T-helper 1 cell treated with Interleukin-12 subunit alpha and Interleukin-12 subunit beta and Interleukin-4 antibody, amounts not matched to agents 30 μg/mL and 1 μg/mL, for 36 hours (primary cell): ENCODE measurements at regions not wholly inside any gene's neighbourhood (a gene's known extent, or its start where the extent isn't known, plus 50 kb on each side); places are given as distances from the start of the nearest gene placed in this dataset.
"Not testable (repeated sequence)": the region's sequence is repeated elsewhere in the genome, so short reads cannot be mapped to it uniquely, and the experiment has no call there.

Experiments used
- H3K27ac Mint-ChIP-seq: one replicate; pipeline ENCODE4 v1.8.0; 2021; ENCODE audit warnings: mild to moderate bottlenecking, mixed read lengths
- H3K27me3 Mint-ChIP-seq: one replicate; pipeline ENCODE4 v1.8.0; 2021; ENCODE audit warnings: low read depth, mixed read lengths
- H3K36me3 Mint-ChIP-seq: one replicate; pipeline ENCODE4 v1.8.0; 2021; ENCODE audit warnings: low read depth, mixed read lengths
- H3K4me1 Mint-ChIP-seq: one replicate; pipeline ENCODE4 v1.8.0; 2021; ENCODE audit warnings: low read depth, mixed read lengths
- H3K4me3 Mint-ChIP-seq: one replicate; pipeline ENCODE4 v1.8.0; 2021; ENCODE audit warnings: mild to moderate bottlenecking, moderate library complexity, mixed read lengths
- H3K9me3 Mint-ChIP-seq: one replicate; pipeline ENCODE4 v1.8.0; 2021; ENCODE audit warnings: mixed read lengths

- Mint-ChIP-seq H3K9me3 (peaks cover 16% of the 10 kb centered on the region), H3K27ac (no peak overlapping the region), H3K4me3 (no peak overlapping the region), H3K27me3 (peaks cover 5% of the 10 kb centered on the region), H3K4me1 (no peaks in the 10 kb centered on the region), H3K36me3 (peaks cover 8% of the 10 kb centered on the region)
Measured at GRCh38 chr20:30811885-30812671, 445.4 kb upstream of the DEFB115 start.

- Mint-ChIP-seq H3K27ac (no peak overlapping the region), H3K4me3 (no peak overlapping the region), H3K36me3 (peaks cover 8% of the 10 kb centered on the region), H3K9me3 (peaks cover 16% of the 10 kb centered on the region), H3K4me1 (no peaks in the 10 kb centered on the region), H3K27me3 (peaks cover 5% of the 10 kb centered on the region)
Measured at GRCh38 chr20:30812739-30813411, 444.6 kb upstream of the DEFB115 start.

- not testable (repeated sequence) for H3K36me3 Mint-ChIP-seq, H3K4me1 Mint-ChIP-seq, H3K4me3 Mint-ChIP-seq, H3K27ac Mint-ChIP-seq, H3K27me3 Mint-ChIP-seq
- H3K9me3 Mint-ChIP-seq: peaks cover 16% of the 10 kb centered on the region
Measured at GRCh38 chr20:30813412-30814311, 443.8 kb upstream of the DEFB115 start.

- not testable (repeated sequence) for H3K36me3 Mint-ChIP-seq, H3K4me1 Mint-ChIP-seq, H3K27ac Mint-ChIP-seq, H3K4me3 Mint-ChIP-seq, H3K27me3 Mint-ChIP-seq
- H3K9me3 Mint-ChIP-seq: peaks cover 16% of the 10 kb centered on the region
Measured at GRCh38 chr20:30814312-30814639, 443.2 kb upstream of the DEFB115 start.

GRCh38 chr20:30815027-30815576 lies 442.4 kb upstream of the DEFB115 start:
- not testable (repeated sequence) for H3K36me3 Mint-ChIP-seq, H3K27ac Mint-ChIP-seq

GRCh38 chr20:30815577-30816181 lies 441.8 kb upstream of the DEFB115 start:
- peaks cover 16% of the 10 kb centered on the region for H3K9me3 Mint-ChIP-seq
- H3K36me3 Mint-ChIP-seq: peaks cover 8% of the 10 kb centered on the region
- H3K27ac Mint-ChIP-seq: no peak overlapping the region
- peaks cover 5% of the 10 kb centered on the region for H3K27me3 Mint-ChIP-seq
- no peak overlapping the region for H3K4me3 Mint-ChIP-seq
- H3K4me1 Mint-ChIP-seq: no peaks in the 10 kb centered on the region

More at GRCh38 chr20:30815027-30815576, 442.4 kb upstream of the DEFB115 start:
- H3K4me3 Mint-ChIP-seq, H3K27me3 Mint-ChIP-seq, H3K4me1 Mint-ChIP-seq: not testable (repeated sequence)
- H3K9me3 Mint-ChIP-seq: peaks cover 16% of the 10 kb centered on the region

- no peaks in the 10 kb centered on the region for H3K4me1 Mint-ChIP-seq
- H3K27me3 Mint-ChIP-seq: peaks cover 5% of the 10 kb centered on the region
Measured at GRCh38 chr20:30816182-30816645, 441.2 kb upstream of the DEFB115 start.

GRCh38 chr20:30821615-30822014 lies 435.8 kb upstream of the DEFB115 start:
- not testable (repeated sequence) for H3K9me3 Mint-ChIP-seq, H3K4me1 Mint-ChIP-seq, H3K27ac Mint-ChIP-seq, H3K4me3 Mint-ChIP-seq, H3K36me3 Mint-ChIP-seq, H3K27me3 Mint-ChIP-seq

More at GRCh38 chr20:30816182-30816645, 441.2 kb upstream of the DEFB115 start:
- Mint-ChIP-seq H3K9me3 (peaks cover 16% of the 10 kb centered on the region), H3K27ac (no peak overlapping the region), H3K4me3 (no peak overlapping the region), H3K36me3 (peaks cover 8% of the 10 kb centered on the region)

- not testable (repeated sequence) for H3K27me3 Mint-ChIP-seq, H3K36me3 Mint-ChIP-seq, H3K27ac Mint-ChIP-seq, H3K4me3 Mint-ChIP-seq, H3K4me1 Mint-ChIP-seq
- peaks cover 26% of the 10 kb centered on the region for H3K9me3 Mint-ChIP-seq
Measured at GRCh38 chr20:30824666-30825065, 432.8 kb upstream of the DEFB115 start.

- H3K4me1 Mint-ChIP-seq, H3K27me3 Mint-ChIP-seq, H3K36me3 Mint-ChIP-seq, H3K4me3 Mint-ChIP-seq, H3K27ac Mint-ChIP-seq: not testable (repeated sequence)
- H3K9me3 Mint-ChIP-seq: peaks cover 21% of the 10 kb centered on the region
Measured at GRCh38 chr20:30845923-30846322, 411.5 kb upstream of the DEFB115 start.

GRCh38 chr20:30868271-30868670 lies 389.2 kb upstream of the DEFB115 start:
- H3K9me3 Mint-ChIP-seq: peaks cover 63% of the 10 kb centered on the region

GRCh38 chr20:30871127-30871526 lies 386.3 kb upstream of the DEFB115 start:
- H3K4me1 Mint-ChIP-seq: not testable (repeated sequence)

More at GRCh38 chr20:30868271-30868670, 389.2 kb upstream of the DEFB115 start:
- H3K27ac Mint-ChIP-seq, H3K27me3 Mint-ChIP-seq, H3K4me3 Mint-ChIP-seq, H3K4me1 Mint-ChIP-seq, H3K36me3 Mint-ChIP-seq: not testable (repeated sequence)

GRCh38 chr20:30872252-30872651 lies 385.2 kb upstream of the DEFB115 start:
- H3K27me3 Mint-ChIP-seq, H3K4me1 Mint-ChIP-seq, H3K4me3 Mint-ChIP-seq, H3K27ac Mint-ChIP-seq, H3K36me3 Mint-ChIP-seq: not testable (repeated sequence)
- H3K9me3 Mint-ChIP-seq: peaks cover 73% of the 10 kb centered on the region

More at GRCh38 chr20:30871127-30871526, 386.3 kb upstream of the DEFB115 start:
- H3K36me3 Mint-ChIP-seq, H3K27ac Mint-ChIP-seq, H3K27me3 Mint-ChIP-seq, H3K4me3 Mint-ChIP-seq: not testable (repeated sequence)
- H3K9me3 Mint-ChIP-seq: peaks cover 74% of the 10 kb centered on the region

- H3K4me3 Mint-ChIP-seq, H3K4me1 Mint-ChIP-seq, H3K27me3 Mint-ChIP-seq, H3K36me3 Mint-ChIP-seq, H3K27ac Mint-ChIP-seq: not testable (repeated sequence)
- peaks cover 59% of the 10 kb centered on the region for H3K9me3 Mint-ChIP-seq
Measured at GRCh38 chr20:30875868-30876267, 381.6 kb upstream of the DEFB115 start.
